Skin epidermis (tissue), 12 donors: ENCODE measurements at regions not wholly inside any gene's neighbourhood (a gene's known extent, or its start where the extent isn't known, plus 50 kb on each side); places are given as distances from the start of the nearest gene placed in this dataset.

ENCODE experiments used
- H3K27ac ChIP-seq, 21 experiments: fragments of 200-600 bp; sonication (generic) in 11 of 21; one replicate each; pipeline ENCODE4 v1.5.0; 2020; ENCODE audit warnings: mild to moderate bottlenecking in 3 of 21, inconsistent platforms in 2 of 21, moderate library complexity in 2 of 21
- H3K4me3 ChIP-seq, 7 experiments: fragments of 200-600 bp; sonication (generic) in 2 of 7; one replicate each; pipeline ENCODE4 v1.5.0; 2020; ENCODE audit warnings: inconsistent platforms in 2 of 7, mild to moderate bottlenecking in 2 of 7, moderate library complexity in 1 of 7

GRCh38 chr6:170232186-170233002 is 58.5 kb downstream of the DLL1 start:
- no peak overlapping the region for H3K27ac ChIP-seq
- no peak overlapping the region for H3K4me3 ChIP-seq

- no peak overlapping the region for H3K4me3 ChIP-seq
- no peak overlapping the region for H3K27ac ChIP-seq
These were observed 59.3 kb downstream of the DLL1 start for GRCh38 chr6:170231293-170232185.

- no peak overlapping the region for H3K4me3 ChIP-seq
- H3K27ac ChIP-seq = no peak overlapping the region
These were observed 60.2 kb downstream of the DLL1 start for GRCh38 chr6:170230520-170231292.

- no peak overlapping the region for H3K4me3 ChIP-seq
- H3K27ac ChIP-seq = no peak overlapping the region
These were observed 60.9 kb downstream of the DLL1 start for GRCh38 chr6:170229851-170230519.

- Histone ChIP-seq H3K4me3 (no peak overlapping the region), H3K27ac (no peak overlapping the region)
These were observed 61.5 kb downstream of the DLL1 start for GRCh38 chr6:170229396-170229795.

- no peak overlapping the region for H3K27ac ChIP-seq
- H3K4me3 ChIP-seq = no peak overlapping the region
These were observed 62.0 kb downstream of the DLL1 start for GRCh38 chr6:170228946-170229310.

GRCh38 chr6:170227996-170228945 is 62.6 kb downstream of the DLL1 start:
- Histone ChIP-seq H3K27ac (no peak overlapping the region), H3K4me3 (no peak overlapping the region)

GRCh38 chr6:170227521-170227983 is 63.3 kb downstream of the DLL1 start:
- no peak overlapping the region for H3K4me3 ChIP-seq
- H3K27ac ChIP-seq = no peak overlapping the region

GRCh38 chr6:170226647-170227046 is 64.2 kb downstream of the DLL1 start:
- H3K4me3 ChIP-seq = no peak overlapping the region
- H3K27ac ChIP-seq = no peak overlapping the region

GRCh38 chr6:170225852-170226417 is 64.9 kb downstream of the DLL1 start:
- no peak overlapping the region for H3K4me3 ChIP-seq
- H3K27ac ChIP-seq = peak overlapping the region in 19 of 21 experiments; percentile 36 to 84 (median 64)

- Histone ChIP-seq H3K27ac (peak overlapping the region in 19 of 21 experiments; percentile 36 to 84 (median 64)), H3K4me3 (no peak overlapping the region)
These were observed 65.9 kb downstream of the DLL1 start for GRCh38 chr6:170224694-170225660.

- peak overlapping the region in 12 of 21 experiments; percentile 22 to 84 (median 50) for H3K27ac ChIP-seq
- no peak overlapping the region for H3K4me3 ChIP-seq
These were observed 66.9 kb downstream of the DLL1 start for GRCh38 chr6:170223718-170224693.

GRCh38 chr6:170222498-170223471 is 68.1 kb downstream of the DLL1 start:
- Histone ChIP-seq H3K27ac (peak overlapping the region in 1 of 21 experiments; percentile 11), H3K4me3 (no peak overlapping the region)

GRCh38 chr6:170221753-170222400 is 69.0 kb downstream of the DLL1 start:
- Histone ChIP-seq H3K4me3 (no peak overlapping the region), H3K27ac (no peak overlapping the region)
